AG09319 (cell line): ENCODE measurements at regions not wholly inside any gene's neighbourhood (a gene's known extent, or its start where the extent isn't known, plus 50 kb on each side); places are given as distances from the start of the nearest gene placed in this dataset.
A peak's percentile ranks its signal among the peaks of the same experiment; 100 is the strongest.

Experiments used
- DNase-seq: peaks from one replicate; pipeline ENCODE4 v3.0.0-alpha.2; 2010; ENCODE audit warnings: low read depth; ENCODE audit errors: extremely low read depth
- CTCF ChIP-seq: IDR thresholded peaks from 2 replicates; pipeline ENCODE4 v1.5.1; 2011; ENCODE audit warnings: low read depth, mild to moderate bottlenecking, inconsistent platforms, low read length, moderate library complexity

GRCh38 chr2:67646714-67647333 lies 249.7 kb downstream of the ETAA1 start:
- no peak for TF ChIP-seq CTCF

GRCh38 chr2:67649331-67650261 lies 252.5 kb downstream of the ETAA1 start:
- TF ChIP-seq CTCF = no peak
- peak; percentile 30 for DNase-seq

More at GRCh38 chr2:67646714-67647333, 249.7 kb downstream of the ETAA1 start:
- DNase-seq = no peak

GRCh38 chr2:67650291-67651133 lies 253.4 kb downstream of the ETAA1 start:
- peak; percentile 91 for TF ChIP-seq CTCF
- DNase-seq = peak; percentile 72

GRCh38 chr2:67651565-67651964 lies 254.4 kb downstream of the ETAA1 start:
- no peak for DNase-seq
- no peak for TF ChIP-seq CTCF

- no peak for TF ChIP-seq CTCF
- no peak for DNase-seq
Measured at GRCh38 chr2:67652679-67653078, 255.5 kb downstream of the ETAA1 start.

GRCh38 chr2:67656875-67657274 lies 259.7 kb downstream of the ETAA1 start:
- DNase-seq = no peak
- no peak for TF ChIP-seq CTCF
